Gastroesophageal sphincter (tissue), 3 donors: ENCODE measurements at regions not wholly inside any gene's neighbourhood (a gene's known extent, or its start where the extent isn't known, plus 50 kb on each side); places are given as distances from the start of the nearest gene placed in this dataset.

Experiments
- EP300 ChIP-seq: sonication (generic); formaldehyde crosslinking; IDR thresholded peaks from one replicate; pipeline ENCODE4 v1.6.1; 2017; ENCODE audit warnings: antibody characterized with exemption, mild to moderate bottlenecking
- POLR2A ChIP-seq, 2 donors: fragments of 450-650 bp; IDR thresholded peaks; one replicate each; pipeline ENCODE4 v1.6.1; 2017; ENCODE audit warnings: antibody characterized with exemption in 2 of 2, mild to moderate bottlenecking in 2 of 2, moderate library complexity in 1 of 2
- POLR2AphosphoS5 ChIP-seq: sonication (generic); formaldehyde crosslinking; IDR thresholded peaks from one replicate; pipeline ENCODE4 v1.6.1; 2017; ENCODE audit warnings: antibody characterized with exemption
- TF ChIP-seq, protein P1 (sequence below), 4 experiments: fragments of 200-600 bp in 2 of 4; fragments of 450-650 bp in 2 of 4; sonication (generic) in 1 of 4; IDR thresholded peaks; one replicate each; pipeline ENCODE4 v1.5.1; 2017 to 2019; ENCODE audit warnings: antibody characterized with exemption in 4 of 4, mild to moderate bottlenecking in 2 of 4, moderate library complexity in 2 of 4

DNA sequence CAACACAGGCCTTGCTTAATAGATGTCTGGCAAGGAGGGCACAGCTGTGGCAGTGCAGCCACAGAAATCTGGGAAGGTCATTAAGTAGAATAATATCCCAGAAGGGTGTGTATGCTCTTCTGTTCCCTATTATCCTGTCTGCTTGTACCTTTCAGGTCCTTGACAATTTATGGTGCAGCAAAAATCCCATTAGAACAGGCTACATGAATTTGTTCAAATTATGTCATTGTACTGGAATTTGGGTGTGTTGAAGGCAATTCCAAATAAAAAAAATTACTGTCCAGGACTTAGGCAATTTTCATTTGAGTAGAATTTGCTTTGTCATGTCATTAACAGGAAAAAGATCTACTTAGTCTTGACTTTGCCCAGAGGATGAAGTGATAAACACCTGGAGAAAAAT lies 192.1 kb downstream of the IDS start:
- TF ChIP-seq POLR2A (IDR thresholded peaks at IDR 0.05): no peak
- no peak for TF ChIP-seq POLR2AphosphoS5
- TF ChIP-seq, protein P1, sequence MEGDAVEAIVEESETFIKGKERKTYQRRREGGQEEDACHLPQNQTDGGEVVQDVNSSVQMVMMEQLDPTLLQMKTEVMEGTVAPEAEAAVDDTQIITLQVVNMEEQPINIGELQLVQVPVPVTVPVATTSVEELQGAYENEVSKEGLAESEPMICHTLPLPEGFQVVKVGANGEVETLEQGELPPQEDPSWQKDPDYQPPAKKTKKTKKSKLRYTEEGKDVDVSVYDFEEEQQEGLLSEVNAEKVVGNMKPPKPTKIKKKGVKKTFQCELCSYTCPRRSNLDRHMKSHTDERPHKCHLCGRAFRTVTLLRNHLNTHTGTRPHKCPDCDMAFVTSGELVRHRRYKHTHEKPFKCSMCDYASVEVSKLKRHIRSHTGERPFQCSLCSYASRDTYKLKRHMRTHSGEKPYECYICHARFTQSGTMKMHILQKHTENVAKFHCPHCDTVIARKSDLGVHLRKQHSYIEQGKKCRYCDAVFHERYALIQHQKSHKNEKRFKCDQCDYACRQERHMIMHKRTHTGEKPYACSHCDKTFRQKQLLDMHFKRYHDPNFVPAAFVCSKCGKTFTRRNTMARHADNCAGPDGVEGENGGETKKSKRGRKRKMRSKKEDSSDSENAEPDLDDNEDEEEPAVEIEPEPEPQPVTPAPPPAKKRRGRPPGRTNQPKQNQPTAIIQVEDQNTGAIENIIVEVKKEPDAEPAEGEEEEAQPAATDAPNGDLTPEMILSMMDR (IDR thresholded peaks at IDR 0.05): no peak
- no peak for TF ChIP-seq EP300
